K562 (cell line): ENCODE measurements at regions not wholly inside any gene's neighbourhood (a gene's known extent, or its start where the extent isn't known, plus 50 kb on each side); places are given as distances from the start of the nearest gene placed in this dataset.

Experiments
- ATAC-seq: fragments of 200-7000 bp; cut with Tn5 transposase; 3 replicates; pipeline ENCODE4 v1.9.1; 2020; ENCODE audit warnings: moderate library complexity
- BruUV-seq: library from RNA; stranded (reverse); fragments of 400-500 nt; replicated peaks from 2 replicates; lab custom pipeline; 2021; lab: Mats Ljungman, UMichigan
- CTCF ChIA-PET: fragments of 300-600 bp; formaldehyde crosslinking; extraction: SDS; loops from one replicate; lab custom pipeline; 2021; ENCODE audit warnings: low intra/inter-chr PET ratio; lab: Yijun Ruan, JAX
- POLR2A ChIA-PET: fragments of 300-600, 350-650 bp; sonication (Branson Sonifier 250); formaldehyde crosslinking; extraction: SDS; loops from one replicate; lab custom pipeline; 2021; ENCODE audit warnings: antibody characterized with exemption, inconsistent platforms; lab: Yijun Ruan, JAX
- DNase-seq, 4 experiments: peaks; one replicate each; pipeline versions ENCODE4 v3.0.0 to v3.0.0-alpha.2; 2011 to 2018; ENCODE audit warnings: low spot score in 3 of 4, mixed read lengths in 3 of 4; ENCODE audit errors: extremely low read depth in 1 of 4
- FAIRE-seq: peaks from 2 replicates; lab custom pipeline; 2011; peaks lifted over from hg19 to GRCh38; lab: Jason Lieb, UNC
- H2AFZ ChIP-seq: 2 replicates; pipeline ENCODE4 v1.6.0; 2011; ENCODE audit warnings: low read depth, low read length, control low read depth, inconsistent platforms
- H3K27ac ChIP-seq: fragments of 200-600 bp; 3 replicates; pipeline ENCODE4 v1.8.0; 2011; ENCODE audit warnings: low read depth, mild to moderate bottlenecking, control low read depth, inconsistent platforms, low read length, moderate library complexity, mixed read lengths; ENCODE audit errors: extremely low read depth
- H3K27me3 ChIP-seq, 2 experiments: fragments of 300-600 bp in 1 of 2; 2 replicates in 1 of 2; 3 replicates in 1 of 2; pipeline versions ENCODE4 v1.6.0 to v1.8.0; 2011; ENCODE audit warnings: inconsistent platforms in 2 of 2, low read length in 2 of 2, mild to moderate bottlenecking in 1 of 2, mixed read lengths in 1 of 2, moderate library complexity in 1 of 2; ENCODE audit not compliant: control insufficient read depth in 2 of 2, insufficient read depth in 2 of 2
- H3K36me3 ChIP-seq: fragments of 300-600 bp; 3 replicates; pipeline ENCODE4 v1.8.0; 2011; ENCODE audit warnings: mild to moderate bottlenecking, low read length, inconsistent platforms; ENCODE audit not compliant: control insufficient read depth, insufficient read depth
- H3K4me1 ChIP-seq, 2 experiments: fragments of 200-600 bp in 1 of 2; replicated peaks in 1 of 2; 2 replicates in 1 of 2; 3 replicates in 1 of 2; pipeline versions ENCODE4 v1.5.1 to v1.8.0; 2011; ENCODE audit warnings: inconsistent platforms in 2 of 2, low read length in 2 of 2, mild to moderate bottlenecking in 1 of 2, mixed read lengths in 1 of 2, moderate library complexity in 1 of 2; ENCODE audit not compliant: control insufficient read depth in 2 of 2, insufficient read depth in 2 of 2
- H3K4me2 ChIP-seq: 2 replicates; pipeline ENCODE4 v1.6.1; 2011; ENCODE audit warnings: low read length, control low read depth, inconsistent platforms, mixed read lengths; ENCODE audit not compliant: insufficient read depth
- H3K4me3 ChIP-seq: fragments of 200-600 bp; sonication (generic), shearing (Covaris generic); 2 replicates; pipeline ENCODE4 v1.5.1; 2016; ENCODE audit warnings: control low read depth, inconsistent platforms
- H3K79me2 ChIP-seq: fragments of 200-600 bp; 3 replicates; pipeline ENCODE4 v1.8.0; 2011; ENCODE audit warnings: low read length, inconsistent platforms; ENCODE audit not compliant: control insufficient read depth, insufficient read depth
- H3K9ac ChIP-seq, 2 experiments: 2 replicates each; pipeline versions ENCODE4 v1.6.0 to v1.6.1; 2011; ENCODE audit warnings: low read depth in 2 of 2, low read length in 2 of 2, control low read depth in 1 of 2, inconsistent platforms in 1 of 2, mild to moderate bottlenecking in 1 of 2, mixed read lengths in 1 of 2; ENCODE audit not compliant: insufficient read depth in 1 of 2
- H3K9me1 ChIP-seq: one replicate; pipeline ENCODE4 v1.6.0; 2011; ENCODE audit warnings: inconsistent platforms, mild to moderate bottlenecking, low read length, moderate library complexity; ENCODE audit not compliant: control insufficient read depth, insufficient read depth
- H3K9me3 ChIP-seq: replicated peaks from 2 replicates; pipeline ENCODE4 v1.5.1; 2011; ENCODE audit warnings: low read depth, low read length, inconsistent platforms; ENCODE audit not compliant: control insufficient read depth, insufficient read depth
- H4K20me1 ChIP-seq: replicated peaks from 2 replicates; pipeline ENCODE4 v1.6.1; 2011; ENCODE audit warnings: low read length, inconsistent platforms, mixed read lengths; ENCODE audit not compliant: control insufficient read depth, insufficient read depth
- DDX20 ChIP-seq: fragments of 450-650 bp; IDR thresholded peaks from 2 replicates; pipeline ENCODE4 v1.6.1; 2016; ENCODE audit warnings: missing genetic modification characterization, low read depth, mild to moderate bottlenecking, missing compliant biosample characterization, moderate library complexity
- ILK ChIP-seq: fragments of 450-650 bp; IDR thresholded peaks from 2 replicates; pipeline ENCODE4 v1.6.1; 2016; ENCODE audit warnings: missing genetic modification characterization, low read depth, mild to moderate bottlenecking, missing compliant biosample characterization, moderate library complexity, borderline replicate concordance
- KDM5B ChIP-seq: fragments of 200-600 bp; sonication (generic); IDR thresholded peaks from 2 replicates; pipeline ENCODE4 v1.6.1; 2012; ENCODE audit warnings: low read depth, mild to moderate bottlenecking, moderate library complexity, low read length, control low read depth, inconsistent platforms; ENCODE audit not compliant: insufficient replicate concordance
- MTF1 ChIP-seq: fragments of 250-450 bp; sonication (Bioruptor Pico); IDR thresholded peaks from 2 replicates; pipeline ENCODE4 v1.9.0; 2021; ENCODE audit warnings: moderate library complexity, mild to moderate bottlenecking, inconsistent platforms, borderline replicate concordance
- POLR2H ChIP-seq: IDR thresholded peaks from 2 replicates; pipeline ENCODE4 v1.6.1; 2016; ENCODE audit warnings: missing genetic modification characterization, low read depth, mild to moderate bottlenecking, control low read depth, missing compliant biosample characterization, moderate library complexity
- RNF2 ChIP-seq: sonication (generic); IDR thresholded peaks from 2 replicates; pipeline ENCODE4 v1.6.1; 2016
- SRSF7 ChIP-seq: fragments of 200-400 bp; formaldehyde crosslinking; optimal IDR thresholded peaks from 2 replicates; pipeline ENCODE3; 2017; ENCODE audit warnings: mild to moderate bottlenecking, low read depth, low read length
- USF2 ChIP-seq: sonication (generic); formaldehyde crosslinking; IDR thresholded peaks from 2 replicates; pipeline ENCODE4 v1.5.0; 2020; ENCODE audit warnings: missing genetic modification reagents
- ZNF79 ChIP-seq: fragments of 250-450 bp; sonication (Bioruptor Pico); IDR thresholded peaks from 2 replicates; pipeline ENCODE4 v1.4.0; 2020; ENCODE audit warnings: low read depth, mild to moderate bottlenecking, moderate library complexity
- WGBS: fragments of 100-300 bp; shearing (Covaris generic); methylation state at CpG from one replicate; pipeline ENCODE4 v1.1.6; 2016; ENCODE audit warnings: low coverage, mixed read lengths; ENCODE audit not compliant: insufficient coverage; ENCODE audit errors: missing lambda C conversion rate; 5-methylcytosine and 5-hydroxymethylcytosine counted together
- in situ Hi-C: fragments of 300-500 bp; cut with MboI; formaldehyde crosslinking; loops from 4 replicates; pipeline ENCODE4 v1.15.0; 2018; ENCODE audit warnings: inconsistent platforms, mixed read lengths
- intact Hi-C: fragments of 100-400 bp; cut with micrococcal nuclease; formaldehyde crosslinking; loops from 2 replicates; pipeline ENCODE4 v1.14.2; 2022
- TF ChIP-seq, protein P1 (sequence below): sonication (generic); formaldehyde crosslinking; IDR thresholded peaks from 2 replicates; pipeline ENCODE4 v1.8.1; 2022; ENCODE audit warnings: missing genetic modification reagents

- FAIRE-seq (no peak), ATAC-seq (no peak), DNase-seq (no peak)
- H3K4me3 ChIP-seq = no peak overlapping the region
- POLR2A ChIA-PET = interaction anchor here (1.5 kb wide), 1 partner anchor 37 kb away, joined by 3 read pairs; no protein-coding TSS in a partner anchor
- no peaks in the 10 kb centered on the region for H3K4me1 ChIP-seq
- intact Hi-C loops = no loop called here
- no peaks in the 10 kb centered on the region for H3K36me3 ChIP-seq
- CTCF ChIA-PET = no interaction called here
- H3K79me2 ChIP-seq = no peaks in the 10 kb centered on the region
- no peak overlapping the region for H3K9ac ChIP-seq
- H3K9me3 ChIP-seq = no peaks in the 10 kb centered on the region
- no peaks in the 10 kb centered on the region; the same call in 1 of the 2 replicates for H4K20me1 ChIP-seq
- no peak overlapping the region for H3K27ac ChIP-seq
- WGBS = 1% methylated on average over 6 of the region's 6 CpGs
- no peaks in the 10 kb centered on the region for H3K9me1 ChIP-seq
- H3K27me3 ChIP-seq = peaks cover 2 to 12% of the 10 kb centered on the region in 2 experiments; a peak in 4 of 5 replicates
- no TSS peak for BruUV-seq
- no peak overlapping the region for H3K4me2 ChIP-seq
- no peak for TF ChIP-seq DDX20 (tag)
- TF ChIP-seq, protein P1, sequence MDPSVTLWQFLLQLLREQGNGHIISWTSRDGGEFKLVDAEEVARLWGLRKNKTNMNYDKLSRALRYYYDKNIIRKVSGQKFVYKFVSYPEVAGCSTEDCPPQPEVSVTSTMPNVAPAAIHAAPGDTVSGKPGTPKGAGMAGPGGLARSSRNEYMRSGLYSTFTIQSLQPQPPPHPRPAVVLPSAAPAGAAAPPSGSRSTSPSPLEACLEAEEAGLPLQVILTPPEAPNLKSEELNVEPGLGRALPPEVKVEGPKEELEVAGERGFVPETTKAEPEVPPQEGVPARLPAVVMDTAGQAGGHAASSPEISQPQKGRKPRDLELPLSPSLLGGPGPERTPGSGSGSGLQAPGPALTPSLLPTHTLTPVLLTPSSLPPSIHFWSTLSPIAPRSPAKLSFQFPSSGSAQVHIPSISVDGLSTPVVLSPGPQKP (CRISPR knock-in tag) = no peak
- no peak for TF ChIP-seq POLR2H (tag)
- no peak for TF ChIP-seq ZNF79 (CRISPR knock-in tag)
- TF ChIP-seq RNF2 = no peak
- no peak for TF ChIP-seq USF2
- TF ChIP-seq SRSF7 = no peak
- no peak for TF ChIP-seq KDM5B
- TF ChIP-seq MTF1 = no peak
- no peak for TF ChIP-seq ILK (tag)
- H2AFZ ChIP-seq = no peak overlapping the region
- in situ Hi-C loops = no loop called here
Measured at GRCh38 chr10:62742536-62743061, 61.9 kb upstream of the ADO start.
